H1 (cell line): ENCODE measurements at regions not wholly inside any gene's neighbourhood (a gene's known extent, or its start where the extent isn't known, plus 50 kb on each side); places are given as distances from the start of the nearest gene placed in this dataset.

Experiments used
- CTCF ChIA-PET: fragments of 300-600 bp; sonication (Branson Sonifier 250); formaldehyde crosslinking; loops from one replicate; lab custom pipeline; 2021; ENCODE audit not compliant: partially characterized antibody; lab: Charles Lee
- POLR2A ChIA-PET: fragments of 300-600 bp; sonication (Branson Sonifier 250); formaldehyde crosslinking; loops from one replicate; lab custom pipeline; 2021; ENCODE audit warnings: inconsistent platforms; ENCODE audit not compliant: partially characterized antibody; lab: Charles Lee
- DNase-seq, 2 experiments: peaks; one replicate each; pipeline versions ENCODE4 v3.0.0 to v3.0.0-alpha.2; 2010 to 2022; ENCODE audit warnings: low spot score in 2 of 2, low read depth in 1 of 2, mixed read lengths in 1 of 2
- FAIRE-seq: peaks from 2 replicates; lab custom pipeline; 2011; peaks lifted over from hg19 to GRCh38; lab: Jason Lieb, UNC
- H2AFZ ChIP-seq: 2 replicates; pipeline ENCODE4 v1.8.1; 2012; ENCODE audit warnings: low read length, inconsistent platforms
- H2AK5ac ChIP-seq: 2 replicates; pipeline ENCODE4 v1.6.1; 2013; ENCODE audit warnings: low read depth, low read length
- H2BK120ac ChIP-seq: replicated peaks from 2 replicates; pipeline ENCODE3; 2013; ENCODE audit warnings: low read depth, low read length, inconsistent platforms
- H2BK12ac ChIP-seq: 2 replicates; pipeline ENCODE4 v1.6.1; 2013; ENCODE audit warnings: low read depth, low read length
- H2BK15ac ChIP-seq: 2 replicates; pipeline ENCODE4 v1.6.1; 2013; ENCODE audit warnings: low read length
- H2BK20ac ChIP-seq: 2 replicates; pipeline ENCODE4 v1.6.1; 2013; ENCODE audit warnings: low read length
- H2BK5ac ChIP-seq: 2 replicates; pipeline ENCODE4 v1.6.1; 2013; ENCODE audit warnings: low read depth, low read length
- H3K14ac ChIP-seq: 2 replicates; pipeline ENCODE4 v1.6.1; 2013; ENCODE audit warnings: inconsistent platforms; ENCODE audit not compliant: insufficient read length
- H3K18ac ChIP-seq: 2 replicates; pipeline ENCODE4 v1.6.1; 2013; ENCODE audit warnings: low read length; ENCODE audit errors: extremely low read depth
- H3K23ac ChIP-seq: 2 replicates; pipeline ENCODE4 v1.6.1; 2013; ENCODE audit warnings: inconsistent platforms; ENCODE audit not compliant: insufficient read length
- H3K23me2 ChIP-seq: 2 replicates; pipeline ENCODE4 v1.6.1; 2013; ENCODE audit warnings: low read depth, low read length
- H3K27ac ChIP-seq: 2 replicates; pipeline ENCODE4 v1.6.1; 2011; ENCODE audit warnings: low read depth, low read length, inconsistent platforms
- H3K27me3 ChIP-seq, 4 experiments: replicated peaks in 1 of 4; 1 replicate in 1 of 4; 2 replicates in 3 of 4; pipeline versions ENCODE4 v1.6.1 to v1.8.1; 2011 to 2013; ENCODE audit warnings: low read length in 3 of 4, mild to moderate bottlenecking in 3 of 4, inconsistent platforms in 2 of 4, mixed read lengths in 2 of 4, moderate library complexity in 1 of 4; ENCODE audit not compliant: control insufficient read depth in 3 of 4, insufficient read depth in 3 of 4; ENCODE audit errors: extremely low read depth in 1 of 4
- H3K36me3 ChIP-seq, 4 experiments: 2 replicates each; pipeline versions ENCODE4 v1.6.1 to v1.8.1; 2011 to 2013; ENCODE audit warnings: mild to moderate bottlenecking in 4 of 4, low read length in 3 of 4, moderate library complexity in 2 of 4, control low read depth in 1 of 4, inconsistent platforms in 1 of 4; ENCODE audit not compliant: insufficient read depth in 4 of 4, control insufficient read depth in 2 of 4
- H3K4ac ChIP-seq: replicated peaks from 2 replicates; pipeline ENCODE3; 2013; ENCODE audit warnings: low read length, low read depth, mixed read lengths, inconsistent platforms; ENCODE audit not compliant: insufficient read length
- H3K4me1 ChIP-seq, 4 experiments: replicated peaks in 1 of 4; 1 replicate in 1 of 4; 2 replicates in 3 of 4; pipeline versions ENCODE4 v1.6.1 to v1.8.1; 2011 to 2013; ENCODE audit warnings: low read length in 3 of 4, inconsistent platforms in 2 of 4, mixed read lengths in 1 of 4; ENCODE audit not compliant: insufficient read depth in 4 of 4, control insufficient read depth in 3 of 4
- H3K4me2 ChIP-seq, 2 experiments: 2 replicates each; pipeline versions ENCODE4 v1.6.1 to v1.8.1; 2011 to 2013; ENCODE audit warnings: low read depth in 2 of 2, low read length in 2 of 2, control low read depth in 1 of 2, inconsistent platforms in 1 of 2, mild to moderate bottlenecking in 1 of 2; ENCODE audit not compliant: insufficient read depth in 1 of 2
- H3K4me3 ChIP-seq, 4 experiments: fragments of 200-600, 300-600 bp in 1 of 4; sonication (generic), shearing (Covaris generic), sonication (Bioruptor Twin) in 1 of 4; 2 replicates each; pipeline versions ENCODE4 v1.5.1 to v1.8.1; 2011 to 2016; ENCODE audit warnings: low read length in 4 of 4, low read depth in 3 of 4, control low read depth in 2 of 4, inconsistent platforms in 2 of 4, mild to moderate bottlenecking in 2 of 4, mixed read lengths in 1 of 4, moderate library complexity in 1 of 4; ENCODE audit not compliant: insufficient read depth in 2 of 4; ENCODE audit errors: extremely low read depth in 1 of 4
- H3K56ac ChIP-seq: replicated peaks from 2 replicates; pipeline ENCODE3; 2013; ENCODE audit warnings: low read depth, mild to moderate bottlenecking, mixed read lengths, low read length, inconsistent platforms; ENCODE audit not compliant: insufficient read length
- H3K79me1 ChIP-seq: 2 replicates; pipeline ENCODE4 v1.6.1; 2013; ENCODE audit warnings: low read depth, low read length, control low read depth
- H3K79me2 ChIP-seq, 2 experiments: 2 replicates each; pipeline versions ENCODE4 v1.6.1 to v1.8.1; 2012 to 2013; ENCODE audit warnings: low read length in 2 of 2, mild to moderate bottlenecking in 2 of 2, inconsistent platforms in 1 of 2; ENCODE audit not compliant: insufficient read depth in 2 of 2, control insufficient read depth in 1 of 2
- H3K9ac ChIP-seq, 4 experiments: replicated peaks in 1 of 4; 1 replicate in 1 of 4; 2 replicates in 3 of 4; pipeline versions ENCODE4 v1.6.1 to v1.8.1; 2011 to 2013; ENCODE audit warnings: low read depth in 3 of 4, low read length in 3 of 4, control low read depth in 2 of 4, mild to moderate bottlenecking in 2 of 4, moderate library complexity in 2 of 4, inconsistent platforms in 1 of 4; ENCODE audit errors: extremely low read depth in 1 of 4
- H3K9me3 ChIP-seq, 2 experiments: 2 replicates each; pipeline versions ENCODE4 v1.6.1 to v1.8.1; 2012 to 2013; ENCODE audit warnings: mild to moderate bottlenecking in 2 of 2, moderate library complexity in 2 of 2, control low read depth in 1 of 2, inconsistent platforms in 1 of 2, low read depth in 1 of 2, low read length in 1 of 2, mixed read lengths in 1 of 2; ENCODE audit not compliant: insufficient read depth in 2 of 2
- H4K20me1 ChIP-seq, 2 experiments: replicated peaks in 1 of 2; 2 replicates each; pipeline versions ENCODE3 to v1.8.1; 2011 to 2013; ENCODE audit warnings: inconsistent platforms in 2 of 2, low read length in 2 of 2, mild to moderate bottlenecking in 1 of 2; ENCODE audit not compliant: insufficient read depth in 2 of 2, control insufficient read depth in 1 of 2
- H4K5ac ChIP-seq: 2 replicates; pipeline ENCODE4 v1.6.1; 2013; ENCODE audit warnings: low read length, low read depth, mixed read lengths, inconsistent platforms; ENCODE audit not compliant: insufficient read length
- H4K8ac ChIP-seq: 2 replicates; pipeline ENCODE4 v1.8.0; 2013; ENCODE audit warnings: mild to moderate bottlenecking, moderate library complexity, low read length, inconsistent platforms; ENCODE audit not compliant: insufficient read depth; ENCODE audit errors: extremely low read depth
- H4K91ac ChIP-seq: replicated peaks from 2 replicates; pipeline ENCODE3; 2013; ENCODE audit warnings: low read length, mixed read lengths, inconsistent platforms; ENCODE audit not compliant: insufficient read length
- HDAC6 ChIP-seq: IDR thresholded peaks from one replicate; pipeline ENCODE4 v1.7.1; 2012; ENCODE audit warnings: low read depth, mild to moderate bottlenecking, inconsistent platforms, low read length, moderate library complexity
- NRF1 ChIP-seq: IDR thresholded peaks from 2 replicates; pipeline ENCODE4 v1.6.1; 2011; ENCODE audit warnings: mild to moderate bottlenecking, low read depth, low read length, improper control_type of control experiment
- POU5F1 ChIP-seq: IDR thresholded peaks from 2 replicates; pipeline ENCODE4 v1.6.1; 2011; ENCODE audit warnings: low read depth, mild to moderate bottlenecking, low read length, moderate library complexity
- TAF1 ChIP-seq: IDR thresholded peaks from 2 replicates; pipeline ENCODE4 v1.6.1; 2011; ENCODE audit warnings: mild to moderate bottlenecking, low read depth, low read length
- WGBS, 2 experiments: shearing (Covaris generic) in 1 of 2; methylation state at CpG; one replicate each; pipeline versions ENCODE4 v1.1.6 to v1.1.7; 2013 to 2015; ENCODE audit warnings: low lambda C conversion rate in 2 of 2, mixed read lengths in 2 of 2, inconsistent platforms in 1 of 2, low coverage in 1 of 2, missing lambda C conversion rate in 1 of 2; ENCODE audit not compliant: insufficient replicate concordance in 2 of 2, insufficient coverage in 1 of 2, insufficient read length in 1 of 2; ENCODE audit errors: extremely low coverage in 1 of 2, missing lambda C conversion rate in 1 of 2; 5-methylcytosine and 5-hydroxymethylcytosine counted together

- Histone ChIP-seq H3K36me3 (no peaks in the 10 kb centered on the region), H3K9me3 (no peaks in the 10 kb centered on the region), H3K23ac (no peak overlapping the region), H3K27ac (no peak overlapping the region; the same call in 1 of the 2 replicates), H4K5ac (peak overlapping the region; percentile 51), H3K27me3 (no peaks in the 10 kb centered on the region), H3K23me2 (no peaks in the 10 kb centered on the region), H3K14ac (no peak overlapping the region), H3K9ac (no peak overlapping the region), H3K4me2 (no peak overlapping the region), H2BK15ac (no peak overlapping the region), H3K18ac (no peak overlapping the region), H2BK120ac (peak overlapping the region; percentile 78), H3K4ac (no peak overlapping the region), H3K79me1 (no peaks in the 10 kb centered on the region), H2AK5ac (no peak overlapping the region), H2AFZ (no peak overlapping the region), H2BK5ac (no peak overlapping the region), H3K79me2 (no peaks in the 10 kb centered on the region), H4K8ac (no peak overlapping the region), H3K4me1 (peaks cover 0 to 6% (median 3%) of the 10 kb centered on the region in 4 experiments; a peak in 5 of 7 replicates), H3K4me3 (no peak overlapping the region; a peak in 1 of 8 replicates), H2BK20ac (no peak overlapping the region), H2BK12ac (no peak overlapping the region), H4K91ac (peak overlapping the region; percentile 72), H3K56ac (no peak overlapping the region), H4K20me1 (no peaks in the 10 kb centered on the region)
- no peak for DNase-seq
- TF ChIP-seq POU5F1 (no peak), NRF1 (no peak), HDAC6 (no peak), TAF1 (0 out of 2 replicates have a peak, but pooled peaks have one; percentile 5)
- ChIA-PET CTCF (interaction anchor here (0.6 to 1.1 kb wide), 2 partner anchors 30 to 127 kb away, joined by 3 to 5 read pairs; no protein-coding TSS in a partner anchor), POLR2A (no interaction called here)
- no peak for FAIRE-seq
- 84% methylated on average over 3 of the region's 3 CpGs; no CpG with 5 or more reads in 1 of the 2 experiments for whole genome bisulfite sequencing, 2 experiments
Observed at GRCh38 chr7:131218727-131219128, 108.9 kb upstream of the MKLN1 start.
